Transverse colon (tissue), 4 donors: ENCODE measurements at regions not wholly inside any gene's neighbourhood (a gene's known extent, or its start where the extent isn't known, plus 50 kb on each side); places are given as distances from the start of the nearest gene placed in this dataset.

ENCODE experiments used
- POLR2AphosphoS5 ChIP-seq, 3 donors: sonication (generic); formaldehyde crosslinking; IDR thresholded peaks; one replicate each; pipeline ENCODE4 v1.6.1; 2016; ENCODE audit warnings: antibody characterized with exemption in 3 of 3
- TF ChIP-seq, protein P1 (sequence below), 5 experiments: fragments of 200-600 bp in 3 of 5; fragments of 450-650 bp in 2 of 5; sonication (generic) in 3 of 5; IDR thresholded peaks; 1 replicate in 2 of 5; 2 replicates in 3 of 5; pipeline ENCODE4 v1.5.1; 2016 to 2017; ENCODE audit warnings: antibody characterized with exemption in 5 of 5, inconsistent platforms in 3 of 5, mild to moderate bottlenecking in 2 of 5, moderate library complexity in 1 of 5

DNA sequence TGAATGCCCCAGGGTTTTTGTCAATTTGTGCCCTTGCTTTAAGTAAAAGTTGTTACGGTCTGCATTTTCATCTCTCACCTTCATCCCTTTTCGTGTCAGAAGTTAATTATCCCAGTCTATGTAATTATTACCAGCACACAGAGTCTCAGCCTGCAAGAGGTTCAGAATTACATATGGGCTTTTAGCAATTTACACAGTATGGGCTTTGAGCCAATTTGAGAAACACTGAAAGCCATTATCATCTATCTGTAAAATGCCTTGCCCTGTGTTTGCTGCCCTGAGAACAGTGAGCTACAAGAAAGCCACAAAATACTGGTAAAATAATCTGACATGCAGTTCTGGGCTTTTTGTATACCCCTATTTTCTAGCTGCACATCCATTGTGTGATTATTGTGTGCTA lies 125.6 kb upstream of the STEAP4 start:
- TF ChIP-seq, protein P1, sequence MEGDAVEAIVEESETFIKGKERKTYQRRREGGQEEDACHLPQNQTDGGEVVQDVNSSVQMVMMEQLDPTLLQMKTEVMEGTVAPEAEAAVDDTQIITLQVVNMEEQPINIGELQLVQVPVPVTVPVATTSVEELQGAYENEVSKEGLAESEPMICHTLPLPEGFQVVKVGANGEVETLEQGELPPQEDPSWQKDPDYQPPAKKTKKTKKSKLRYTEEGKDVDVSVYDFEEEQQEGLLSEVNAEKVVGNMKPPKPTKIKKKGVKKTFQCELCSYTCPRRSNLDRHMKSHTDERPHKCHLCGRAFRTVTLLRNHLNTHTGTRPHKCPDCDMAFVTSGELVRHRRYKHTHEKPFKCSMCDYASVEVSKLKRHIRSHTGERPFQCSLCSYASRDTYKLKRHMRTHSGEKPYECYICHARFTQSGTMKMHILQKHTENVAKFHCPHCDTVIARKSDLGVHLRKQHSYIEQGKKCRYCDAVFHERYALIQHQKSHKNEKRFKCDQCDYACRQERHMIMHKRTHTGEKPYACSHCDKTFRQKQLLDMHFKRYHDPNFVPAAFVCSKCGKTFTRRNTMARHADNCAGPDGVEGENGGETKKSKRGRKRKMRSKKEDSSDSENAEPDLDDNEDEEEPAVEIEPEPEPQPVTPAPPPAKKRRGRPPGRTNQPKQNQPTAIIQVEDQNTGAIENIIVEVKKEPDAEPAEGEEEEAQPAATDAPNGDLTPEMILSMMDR (IDR thresholded peaks at IDR 0.05) = no peak
- no peak for TF ChIP-seq POLR2AphosphoS5 (IDR thresholded peaks at IDR 0.05)
